WERI-Rb-1 (cell line): ENCODE measurements at regions not wholly inside any gene's neighbourhood (a gene's known extent, or its start where the extent isn't known, plus 50 kb on each side); places are given as distances from the start of the nearest gene placed in this dataset.

Experiments used
- DNase-seq: peaks from one replicate; pipeline ENCODE4 v3.0.0-alpha.2; 2020
- H3K27ac ChIP-seq: fragments of 250-450 bp; sonication (Bioruptor Pico); 2 replicates; pipeline ENCODE4 v1.5.1; 2020; ENCODE audit warnings: mild to moderate bottlenecking, moderate library complexity
- H3K27me3 ChIP-seq: fragments of 250-450 bp; sonication (Bioruptor Pico); 2 replicates; pipeline ENCODE4 v1.5.1; 2021; ENCODE audit warnings: mild to moderate bottlenecking, low read depth, moderate library complexity; ENCODE audit not compliant: insufficient read depth, severe bottlenecking
- H3K36me3 ChIP-seq: fragments of 250-450 bp; sonication (Bioruptor Pico); 2 replicates; pipeline ENCODE4 v1.5.1; 2020; ENCODE audit warnings: mild to moderate bottlenecking, moderate library complexity
- H3K4me3 ChIP-seq: 2 replicates; pipeline ENCODE4 v1.5.1; 2011; ENCODE audit warnings: low read depth, mild to moderate bottlenecking, control low read depth, low read length
- H3K9me3 ChIP-seq: fragments of 250-450 bp; sonication (Bioruptor Pico); 2 replicates; pipeline ENCODE4 v1.5.1; 2021; ENCODE audit warnings: mild to moderate bottlenecking, moderate library complexity; ENCODE audit not compliant: severe bottlenecking
- TF ChIP-seq, protein P1 (sequence below): IDR thresholded peaks from 2 replicates; pipeline ENCODE4 v1.5.1; 2011; ENCODE audit warnings: low read depth, mild to moderate bottlenecking, control low read depth, inconsistent platforms, low read length

DNA sequence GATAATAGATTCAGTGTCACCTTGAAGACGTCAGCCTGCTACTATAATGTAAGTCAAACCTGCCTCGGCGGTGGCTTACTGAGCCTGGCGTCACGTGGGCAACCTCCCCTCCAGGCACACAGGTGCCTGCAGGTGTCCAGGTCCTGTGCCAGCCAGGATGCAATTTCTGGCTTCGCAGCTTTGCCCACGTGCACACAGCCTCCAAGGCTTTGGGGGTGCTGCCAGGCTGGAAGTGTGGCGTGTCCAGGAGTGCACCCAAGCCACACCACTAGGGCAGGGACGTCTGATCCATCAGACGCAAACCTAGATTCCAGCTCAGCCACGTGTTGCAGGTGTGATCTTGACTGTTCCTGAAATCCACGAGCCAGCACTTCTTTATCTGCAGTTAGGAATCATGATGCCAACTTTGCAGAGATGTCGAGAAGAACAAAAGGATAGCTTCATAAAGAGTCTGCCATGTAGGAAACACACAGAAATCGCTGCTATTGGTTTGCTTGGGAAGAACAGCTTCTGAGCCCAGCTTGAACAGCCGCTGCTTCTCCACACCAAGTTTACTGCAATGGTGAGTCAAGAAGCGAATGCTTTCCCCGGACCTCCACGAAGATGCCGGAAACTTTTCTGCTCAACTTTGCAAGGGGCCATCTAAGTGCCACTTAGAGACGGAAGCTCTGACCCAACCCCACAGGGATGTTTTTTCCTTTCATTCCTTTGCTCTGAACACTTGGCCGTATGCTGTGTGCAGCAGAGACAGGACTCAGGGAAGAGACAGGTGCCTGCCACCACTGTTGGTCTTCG, 84.2 kb upstream of the SALL3 start:
- TF ChIP-seq, protein P1, sequence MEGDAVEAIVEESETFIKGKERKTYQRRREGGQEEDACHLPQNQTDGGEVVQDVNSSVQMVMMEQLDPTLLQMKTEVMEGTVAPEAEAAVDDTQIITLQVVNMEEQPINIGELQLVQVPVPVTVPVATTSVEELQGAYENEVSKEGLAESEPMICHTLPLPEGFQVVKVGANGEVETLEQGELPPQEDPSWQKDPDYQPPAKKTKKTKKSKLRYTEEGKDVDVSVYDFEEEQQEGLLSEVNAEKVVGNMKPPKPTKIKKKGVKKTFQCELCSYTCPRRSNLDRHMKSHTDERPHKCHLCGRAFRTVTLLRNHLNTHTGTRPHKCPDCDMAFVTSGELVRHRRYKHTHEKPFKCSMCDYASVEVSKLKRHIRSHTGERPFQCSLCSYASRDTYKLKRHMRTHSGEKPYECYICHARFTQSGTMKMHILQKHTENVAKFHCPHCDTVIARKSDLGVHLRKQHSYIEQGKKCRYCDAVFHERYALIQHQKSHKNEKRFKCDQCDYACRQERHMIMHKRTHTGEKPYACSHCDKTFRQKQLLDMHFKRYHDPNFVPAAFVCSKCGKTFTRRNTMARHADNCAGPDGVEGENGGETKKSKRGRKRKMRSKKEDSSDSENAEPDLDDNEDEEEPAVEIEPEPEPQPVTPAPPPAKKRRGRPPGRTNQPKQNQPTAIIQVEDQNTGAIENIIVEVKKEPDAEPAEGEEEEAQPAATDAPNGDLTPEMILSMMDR = no peak
- no peak overlapping the region for H3K27ac ChIP-seq
- H3K4me3 ChIP-seq = no peak overlapping the region
- no peaks in the 10 kb centered on the region for H3K36me3 ChIP-seq
- no peak for DNase-seq
- H3K9me3 ChIP-seq = peaks cover 4% of the 10 kb centered on the region
- H3K27me3 ChIP-seq = no peaks in the 10 kb centered on the region

DNA sequence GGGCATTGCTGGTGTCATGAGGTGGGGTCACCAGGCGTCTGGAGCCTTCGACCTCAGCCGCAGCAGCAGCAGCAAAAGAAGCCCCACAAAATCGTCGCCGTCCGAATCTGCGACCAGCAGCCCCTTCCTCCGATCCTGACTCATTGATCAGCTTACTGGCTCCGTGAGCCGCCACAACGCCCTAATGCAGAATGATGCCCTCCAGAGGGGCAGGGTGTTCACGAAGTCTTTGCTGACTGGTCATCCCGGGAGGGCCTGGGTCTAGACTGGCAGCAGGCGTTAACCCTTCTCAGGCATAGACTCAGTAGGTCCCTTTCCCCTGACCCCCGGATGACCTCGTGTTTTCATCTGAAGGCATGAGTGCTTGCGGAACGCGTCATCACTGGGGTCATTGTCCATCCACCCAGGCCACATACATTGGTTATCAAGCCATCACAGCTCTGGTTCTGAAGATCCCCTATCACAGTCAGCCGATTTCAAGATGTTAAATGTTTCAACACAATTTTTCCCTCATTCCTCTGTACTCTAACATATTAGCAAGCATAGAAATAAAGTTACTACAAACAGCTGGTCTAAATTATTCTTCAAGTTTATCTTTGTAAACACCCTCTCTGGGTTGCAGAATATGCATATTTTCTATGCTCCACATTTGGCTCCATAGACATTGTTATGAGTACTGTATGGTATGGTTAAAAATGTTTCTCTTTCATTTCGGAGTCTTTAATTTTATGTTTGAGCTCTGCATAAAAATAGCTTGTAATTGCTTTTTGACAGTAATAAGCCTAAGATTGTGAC, 83.3 kb upstream of the SALL3 start:
- TF ChIP-seq, protein P1 = no peak
- no peak for DNase-seq
- Histone ChIP-seq H3K27me3 (no peaks in the 10 kb centered on the region), H3K36me3 (no peaks in the 10 kb centered on the region), H3K4me3 (no peak overlapping the region), H3K27ac (no peak overlapping the region), H3K9me3 (peaks cover 4% of the 10 kb centered on the region)

DNA sequence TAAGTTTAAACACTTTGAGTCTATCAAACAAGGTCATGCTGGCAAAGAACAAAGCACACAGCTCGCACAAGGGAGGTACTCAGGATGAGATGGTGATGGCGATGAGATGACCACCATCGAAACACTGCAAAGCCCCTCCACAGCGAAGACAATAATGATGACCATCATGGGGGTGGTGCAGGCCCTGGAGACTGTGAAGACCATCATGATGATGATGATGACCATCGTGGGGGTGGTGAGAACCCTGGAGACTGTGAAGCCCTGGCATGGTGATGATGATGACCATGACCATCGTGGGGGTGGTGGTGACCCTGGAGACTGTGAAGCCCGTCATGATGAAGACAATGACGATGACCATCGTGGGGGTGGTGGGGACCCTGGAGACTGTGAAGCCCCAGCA, 81.6 kb upstream of the SALL3 start:
- Histone ChIP-seq H3K4me3 (no peak overlapping the region), H3K9me3 (peaks cover 4% of the 10 kb centered on the region), H3K36me3 (no peaks in the 10 kb centered on the region), H3K27me3 (no peaks in the 10 kb centered on the region), H3K27ac (no peak overlapping the region)
- DNase-seq = no peak
- TF ChIP-seq, protein P1 = no peak

DNA sequence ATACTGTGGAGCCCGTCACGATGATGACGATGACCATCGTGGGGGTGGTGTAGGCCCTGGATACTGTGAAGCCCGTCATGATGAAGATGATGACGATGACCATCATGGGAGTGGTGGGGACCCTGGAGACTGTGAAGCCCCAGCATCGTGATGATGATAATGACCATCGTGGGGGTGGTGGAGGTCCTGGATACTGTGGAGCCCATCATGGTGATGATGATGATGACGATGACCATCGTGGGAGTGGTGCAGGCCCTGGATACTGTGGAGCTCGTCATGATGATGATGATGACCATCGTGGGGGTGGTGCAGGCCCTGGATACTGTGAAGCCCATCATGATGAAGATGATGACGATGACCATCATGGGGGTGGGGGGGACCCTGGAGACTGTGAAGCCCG, 81.0 kb upstream of the SALL3 start:
- Histone ChIP-seq H3K9me3 (peaks cover 4% of the 10 kb centered on the region), H3K27ac (no peak overlapping the region), H3K27me3 (no peaks in the 10 kb centered on the region), H3K36me3 (no peaks in the 10 kb centered on the region), H3K4me3 (no peak overlapping the region)
- no peak for DNase-seq
- TF ChIP-seq, protein P1 = no peak

DNA sequence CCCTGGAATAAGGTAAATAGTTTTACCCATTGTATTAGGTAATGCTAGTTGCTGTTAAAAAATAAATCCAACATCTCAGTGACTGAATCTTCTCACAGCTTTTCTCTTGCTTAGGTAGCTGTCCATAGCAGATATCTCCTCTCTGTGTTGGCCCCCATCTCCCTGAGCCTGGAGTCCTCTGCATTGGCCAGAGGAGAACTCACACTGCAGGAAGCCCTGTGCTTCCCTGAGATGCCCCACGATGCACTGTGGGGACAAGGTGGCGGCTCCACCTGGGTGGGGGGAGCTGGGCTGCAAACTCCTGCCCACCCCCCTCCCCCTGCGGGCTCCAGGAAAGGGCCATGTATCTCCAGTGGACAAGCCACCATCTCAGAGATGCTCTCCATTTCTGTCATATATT, 80.4 kb upstream of the SALL3 start:
- no peak overlapping the region for H3K4me3 ChIP-seq
- DNase-seq = no peak
- peaks cover 4% of the 10 kb centered on the region for H3K9me3 ChIP-seq
- H3K36me3 ChIP-seq = no peaks in the 10 kb centered on the region
- no peaks in the 10 kb centered on the region for H3K27me3 ChIP-seq
- H3K27ac ChIP-seq = no peak overlapping the region
- TF ChIP-seq, protein P1 = no peak
